NCI-H1048 (cell line): ENCODE measurements at regions not wholly inside any gene's neighbourhood (a gene's known extent, or its start where the extent isn't known, plus 50 kb on each side); places are given as distances from the start of the nearest gene placed in this dataset.

Source experiments
- DNase-seq: peaks from one replicate; lab custom pipeline; 2025; lab: John Stamatoyannopoulos, UW

GRCh38 chr2:144333143-144333555, 186.8 kb downstream of the ZEB2 start:
- DNase-seq = no peak

DNA sequence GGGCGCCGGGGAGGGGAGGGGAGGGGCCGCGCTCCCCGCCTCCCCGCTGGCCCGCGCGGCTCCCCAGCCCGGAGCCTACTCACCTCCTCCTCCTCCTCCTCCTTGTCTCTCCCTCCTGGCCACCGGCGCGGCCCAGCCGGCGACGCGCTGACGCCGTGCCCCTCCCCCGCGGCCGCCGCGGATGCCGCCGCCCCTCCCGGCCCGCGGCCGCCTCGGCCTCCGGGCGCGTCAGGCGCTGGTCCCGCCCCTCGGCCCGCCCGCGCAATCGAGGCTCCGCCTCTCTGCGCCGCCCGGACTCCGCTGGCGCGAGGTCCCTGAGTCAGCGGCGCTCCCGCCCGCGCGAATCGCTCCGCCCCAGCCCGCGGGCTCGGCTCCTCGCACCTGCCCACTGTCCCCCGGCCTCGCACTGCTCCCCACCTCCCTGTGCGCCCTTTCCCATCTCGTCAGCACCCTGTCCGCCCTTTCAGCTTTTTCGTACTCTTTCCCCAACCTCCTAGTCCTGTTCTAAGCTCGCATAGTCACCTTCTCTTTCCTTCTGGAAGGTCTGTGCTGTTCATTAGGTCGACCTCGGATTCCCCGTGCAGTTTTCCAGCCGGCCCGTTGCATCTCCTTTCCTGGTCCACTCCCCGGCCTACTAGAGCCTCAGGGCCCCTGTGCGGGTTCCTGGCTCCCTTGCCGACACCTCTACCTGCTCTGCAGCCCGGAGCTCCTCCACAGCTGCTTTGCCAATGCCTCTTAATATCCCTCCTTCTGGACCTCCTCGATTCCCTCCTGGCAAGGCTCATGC, 187.4 kb downstream of the ZEB2 start:
- peak; percentile 88 for DNase-seq

GRCh38 chr2:144331674-144332355, 188.1 kb downstream of the ZEB2 start:
- peak; percentile 88 for DNase-seq

- no peak for DNase-seq
Observed at GRCh38 chr2:144330951-144331673, 188.8 kb downstream of the ZEB2 start.

DNA sequence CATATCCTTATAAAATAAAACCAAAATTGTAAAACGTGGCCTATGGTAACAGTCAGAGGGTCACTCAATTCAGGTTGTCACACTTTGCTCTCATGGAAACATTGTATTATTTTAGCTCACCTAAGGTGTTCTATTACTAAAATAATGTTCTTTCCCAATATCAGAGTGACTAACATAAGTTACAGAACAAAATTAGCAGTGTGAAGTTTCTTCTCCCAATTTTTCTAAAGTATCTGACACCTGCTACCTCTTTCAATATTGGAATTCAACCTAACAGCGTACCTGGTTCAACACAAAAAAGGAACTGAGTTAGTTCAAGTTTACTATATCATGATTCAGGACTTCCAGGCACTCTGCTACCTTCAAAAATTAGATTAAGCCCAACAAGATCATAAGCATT, 190.4 kb downstream of the ZEB2 start:
- DNase-seq = no peak

GRCh38 chr2:144328938-144329337, 191.0 kb downstream of the ZEB2 start:
- no peak for DNase-seq

DNA sequence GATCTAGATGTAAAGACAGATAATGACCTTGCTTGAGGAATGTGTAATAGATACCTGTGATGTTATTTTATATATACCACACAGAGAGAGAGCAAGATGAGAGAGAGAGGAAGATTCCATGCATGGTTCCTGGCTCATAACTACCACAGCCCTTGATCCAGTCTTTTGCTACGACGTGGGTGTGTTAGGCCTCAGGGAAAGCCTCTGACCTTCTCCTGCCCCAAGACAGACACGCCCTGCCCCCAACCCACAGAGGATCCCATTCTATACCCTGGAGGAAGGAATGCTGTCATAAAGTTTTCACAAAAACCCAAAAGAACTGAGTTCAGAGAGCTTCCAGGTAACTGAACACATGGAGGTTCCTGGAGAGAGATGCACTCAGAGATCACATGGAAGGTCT, 193.1 kb downstream of the ZEB2 start:
- DNase-seq = no peak

- no peak for DNase-seq
Observed at GRCh38 chr2:144325086-144325485, 194.8 kb downstream of the ZEB2 start.

DNA sequence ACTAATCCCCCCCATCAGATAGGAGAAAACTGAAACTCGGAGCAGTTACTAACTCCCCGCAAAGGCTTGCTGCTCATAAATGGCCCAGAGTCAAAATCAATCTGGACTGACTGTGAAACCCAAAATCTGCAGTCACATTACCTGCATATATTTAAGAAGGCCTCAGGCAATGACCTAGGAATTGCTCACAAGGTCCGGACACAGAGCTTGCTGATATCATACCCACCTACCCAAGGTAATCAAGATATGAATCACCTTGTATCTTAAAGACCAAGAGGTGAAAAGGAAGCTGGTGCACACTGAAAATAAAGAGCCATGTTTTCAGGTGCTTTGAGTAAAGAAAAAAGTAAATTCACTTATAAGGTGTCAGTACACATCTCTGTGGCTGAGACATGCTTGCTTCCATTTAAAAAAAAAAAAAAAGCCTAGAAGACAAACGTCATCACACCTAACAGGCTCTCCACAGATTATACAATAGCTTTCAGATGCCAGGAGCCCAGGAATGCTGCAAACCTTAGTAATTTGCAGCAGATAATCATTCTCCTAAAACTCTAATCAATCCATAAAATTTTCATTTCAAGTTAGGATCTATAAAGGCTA, 195.4 kb downstream of the ZEB2 start:
- DNase-seq = no peak

GRCh38 chr2:144323946-144324345, 196.0 kb downstream of the ZEB2 start:
- DNase-seq = no peak

DNA sequence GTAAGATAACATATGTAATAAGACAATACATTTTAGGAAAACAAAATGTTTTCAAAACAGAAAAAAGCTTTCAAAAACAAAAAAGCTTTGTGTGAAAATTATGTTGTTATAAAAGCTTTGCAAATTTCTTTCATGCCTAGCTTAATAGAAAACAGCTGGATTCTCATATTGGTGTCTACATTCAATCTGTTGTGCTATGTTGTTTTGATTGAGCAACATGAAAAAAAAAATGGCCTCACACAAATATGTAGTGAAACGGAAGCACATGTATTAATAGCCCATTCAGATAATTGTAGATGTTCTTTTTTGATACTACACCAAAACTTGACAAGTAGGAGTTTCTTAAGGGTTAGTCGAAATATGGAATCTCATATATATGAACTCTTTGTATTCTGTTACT, 197.5 kb downstream of the ZEB2 start:
- no peak for DNase-seq

DNA sequence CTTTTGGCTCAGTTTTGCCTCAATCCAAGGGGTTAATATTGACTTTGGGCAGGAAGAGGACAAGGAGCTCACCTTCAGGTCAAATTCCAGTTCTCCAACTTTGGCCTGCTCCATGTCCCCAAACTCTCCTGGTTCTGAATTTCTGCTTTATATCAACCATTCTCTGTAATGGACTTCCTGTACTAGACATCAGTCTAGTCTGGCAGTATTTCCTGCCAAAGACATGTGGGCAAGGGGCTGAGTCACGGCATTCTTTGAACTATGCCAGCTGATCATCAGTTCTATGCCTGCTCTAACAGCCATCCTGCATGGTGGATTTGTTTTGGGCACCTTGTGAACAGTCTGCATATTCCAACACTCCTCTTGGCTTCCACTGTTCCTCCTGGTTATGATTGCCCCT, 199.4 kb downstream of the ZEB2 start:
- DNase-seq = no peak

DNA sequence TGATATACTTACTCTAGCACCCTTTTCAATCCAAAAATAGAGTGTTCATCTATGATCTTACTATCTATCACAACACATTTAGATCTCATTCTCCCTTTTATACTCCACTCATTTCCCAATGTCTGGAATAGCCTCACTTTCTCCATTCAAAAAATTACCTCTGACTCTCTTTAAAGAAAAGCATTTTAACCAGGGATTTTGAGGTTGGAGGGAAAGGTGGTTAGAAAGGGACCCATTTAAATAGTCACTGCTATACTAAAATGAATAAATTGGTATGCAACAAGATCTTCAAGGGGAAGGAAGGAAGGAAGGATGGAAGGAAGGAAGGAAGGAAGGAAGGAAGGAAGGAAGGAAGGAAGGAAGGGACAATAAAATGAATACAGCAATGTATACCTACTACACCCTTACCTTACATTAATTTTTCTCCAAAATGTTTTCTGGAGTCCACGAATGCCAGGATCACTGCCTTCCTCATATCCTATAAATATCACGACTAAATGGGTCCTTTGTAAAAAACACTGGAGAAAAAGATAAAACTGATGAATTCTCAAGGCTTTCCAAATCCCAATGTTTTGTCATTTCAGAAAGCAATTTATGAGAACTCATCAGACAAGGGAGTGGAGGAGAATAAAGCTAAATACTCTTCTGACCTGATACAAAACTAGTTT, 202.7 kb downstream of the ZEB2 start:
- DNase-seq = no peak

- no peak for DNase-seq
Observed at GRCh38 chr2:144310889-144311608, 208.9 kb downstream of the ZEB2 start.

DNA sequence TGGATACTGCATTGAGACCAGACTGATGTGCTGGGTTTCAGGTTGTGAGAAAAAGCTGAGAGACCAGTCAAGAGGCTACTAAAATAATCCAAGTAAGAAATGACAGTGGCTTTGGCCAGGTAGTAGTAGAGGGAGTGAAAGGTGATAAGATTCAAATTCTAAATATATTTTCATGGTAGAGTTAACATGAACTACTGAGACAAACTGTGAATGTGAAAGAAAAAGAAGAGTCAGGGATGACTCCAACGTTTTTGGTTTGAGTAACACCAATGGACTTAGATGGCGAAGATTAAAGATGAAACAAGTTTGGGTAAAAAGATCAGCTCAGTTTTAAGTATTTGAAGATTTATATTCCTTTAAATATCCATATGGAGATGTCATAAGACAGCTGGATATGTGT, 209.4 kb downstream of the ZEB2 start:
- no peak for DNase-seq

DNA sequence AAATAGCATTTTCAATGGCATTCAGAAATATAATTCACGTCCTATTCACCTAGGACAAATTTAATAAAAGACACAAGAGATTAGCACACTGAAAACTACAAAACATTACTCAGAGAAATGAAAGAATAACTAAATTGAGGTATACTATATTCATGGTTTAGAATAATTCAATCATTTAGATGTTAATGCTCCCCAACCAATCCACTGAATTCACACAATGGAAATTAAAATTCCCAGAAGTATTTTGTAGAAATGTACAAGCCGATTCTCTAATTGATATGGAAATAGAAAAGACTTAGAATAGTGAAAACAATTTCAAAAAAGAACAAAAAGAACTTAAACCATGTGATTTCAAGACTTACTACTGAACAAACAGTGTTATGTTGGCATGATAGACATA, 212.2 kb downstream of the ZEB2 start:
- DNase-seq = no peak

DNA sequence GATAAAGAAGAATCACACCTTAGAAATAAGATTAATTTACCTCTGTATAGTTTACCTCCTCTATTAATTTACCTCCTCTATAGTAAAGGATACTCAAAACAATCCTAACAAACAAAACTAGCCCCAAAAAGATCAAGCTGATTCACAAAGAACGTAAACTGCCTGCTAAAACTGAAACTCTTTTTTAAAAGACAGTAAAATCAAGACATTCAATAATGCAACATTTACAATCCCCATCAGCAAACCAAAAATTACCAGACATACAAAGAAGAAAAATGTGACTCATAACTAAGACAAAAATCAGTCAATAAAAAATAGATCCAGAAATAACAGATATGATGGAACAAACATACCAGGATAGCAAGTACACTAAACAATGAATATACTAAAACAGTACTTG, 215.7 kb downstream of the ZEB2 start:
- no peak for DNase-seq

- DNase-seq = no peak
Observed at GRCh38 chr2:144300632-144301031, 219.3 kb downstream of the ZEB2 start.

GRCh38 chr2:144290276-144290675, 229.6 kb downstream of the ZEB2 start:
- no peak for DNase-seq

- DNase-seq = no peak
Observed at GRCh38 chr2:144288438-144288837, 231.5 kb downstream of the ZEB2 start.

DNA sequence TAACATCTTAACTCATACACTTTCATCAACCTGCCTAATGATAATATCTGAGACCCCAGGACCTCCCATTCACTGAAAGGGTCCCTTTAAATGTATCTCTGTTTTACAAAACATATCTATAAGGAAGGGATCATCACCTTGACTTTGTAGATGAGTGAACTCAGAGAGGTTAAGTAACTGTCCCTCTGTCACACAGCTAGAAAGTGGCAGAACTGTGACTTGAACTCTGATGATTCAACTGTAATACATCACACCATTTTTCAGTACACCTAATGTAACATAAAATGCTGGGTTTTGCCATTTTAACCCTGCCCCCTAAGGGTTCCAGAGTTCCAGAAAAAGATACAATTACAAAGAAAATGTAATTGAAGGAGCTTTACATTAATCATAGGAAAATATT, 234.6 kb downstream of the ZEB2 start:
- no peak for DNase-seq
